IgD-negative memory B cell (primary cell): ENCODE measurements at regions not wholly inside any gene's neighbourhood (a gene's known extent, or its start where the extent isn't known, plus 50 kb on each side); places are given as distances from the start of the nearest gene placed in this dataset.
A peak's percentile ranks its signal among the peaks of the same experiment; 100 is the strongest.

Experiments used
- H3K27ac Mint-ChIP-seq, 3 donors: one replicate each; pipeline ENCODE4 v1.8.0; 2020 to 2022; ENCODE audit warnings: mild to moderate bottlenecking in 3 of 3, mixed read lengths in 3 of 3, moderate library complexity in 1 of 3
- H3K27me3 Mint-ChIP-seq: one replicate; pipeline ENCODE4 v1.8.0; 2021; ENCODE audit warnings: mixed read lengths
- H3K36me3 Mint-ChIP-seq: one replicate; pipeline ENCODE4 v1.8.0; 2020; ENCODE audit warnings: mild to moderate bottlenecking, mixed read lengths
- H3K4me1 Mint-ChIP-seq, 3 donors: one replicate each; pipeline ENCODE4 v1.8.0; 2020 to 2022; ENCODE audit warnings: mixed read lengths in 3 of 3, mild to moderate bottlenecking in 1 of 3
- H3K4me3 Mint-ChIP-seq, 4 donors: one replicate each; pipeline ENCODE4 v1.8.0; 2020 to 2022; ENCODE audit warnings: mild to moderate bottlenecking in 4 of 4, mixed read lengths in 4 of 4, moderate library complexity in 3 of 4
- H3K9me3 Mint-ChIP-seq, 3 donors: one replicate each; pipeline ENCODE4 v1.8.0; 2020 to 2021; ENCODE audit warnings: mixed read lengths in 3 of 3, mild to moderate bottlenecking in 1 of 3

- peaks cover 4 to 7% (median 5%) of the 10 kb centered on the region in 3 donors for H3K4me1 Mint-ChIP-seq
- no peak overlapping the region for H3K4me3 Mint-ChIP-seq
- no peak overlapping the region for H3K27ac Mint-ChIP-seq
- H3K27me3 Mint-ChIP-seq: peaks cover 2% of the 10 kb centered on the region
- H3K9me3 Mint-ChIP-seq: no peaks in the 10 kb centered on the region
- no peaks in the 10 kb centered on the region for H3K36me3 Mint-ChIP-seq
Measured at GRCh38 chrX:109856974-109857373, 123.9 kb upstream of the ACSL4 start.

GRCh38 chrX:109857584-109858228 lies 124.6 kb upstream of the ACSL4 start:
- Mint-ChIP-seq H3K27me3 (peaks cover 2% of the 10 kb centered on the region), H3K4me1 (peaks cover 4 to 7% (median 5%) of the 10 kb centered on the region in 3 donors), H3K36me3 (no peaks in the 10 kb centered on the region), H3K9me3 (no peaks in the 10 kb centered on the region), H3K27ac (no peak overlapping the region), H3K4me3 (no peak overlapping the region)

GRCh38 chrX:109858602-109859341 lies 125.7 kb upstream of the ACSL4 start:
- Mint-ChIP-seq H3K27me3 (peaks cover 2% of the 10 kb centered on the region), H3K4me1 (peaks cover 4 to 7% (median 5%) of the 10 kb centered on the region in 3 donors), H3K27ac (no peak overlapping the region), H3K4me3 (no peak overlapping the region), H3K9me3 (no peaks in the 10 kb centered on the region), H3K36me3 (no peaks in the 10 kb centered on the region)

- Mint-ChIP-seq H3K9me3 (no peaks in the 10 kb centered on the region), H3K4me3 (no peak overlapping the region)
Measured at GRCh38 chrX:109859651-109860050, 126.6 kb upstream of the ACSL4 start.

GRCh38 chrX:109862433-109862832 lies 129.4 kb upstream of the ACSL4 start:
- Mint-ChIP-seq H3K4me1 (no peaks in the 10 kb centered on the region), H3K9me3 (no peaks in the 10 kb centered on the region), H3K4me3 (no peak overlapping the region), H3K27me3 (peaks cover 4% of the 10 kb centered on the region), H3K27ac (no peak overlapping the region), H3K36me3 (no peaks in the 10 kb centered on the region)

More at GRCh38 chrX:109859651-109860050, 126.6 kb upstream of the ACSL4 start:
- H3K4me1 Mint-ChIP-seq: peaks cover 0 to 7% (median 4%) of the 10 kb centered on the region in 3 donors
- H3K27me3 Mint-ChIP-seq: peaks cover 2% of the 10 kb centered on the region
- no peaks in the 10 kb centered on the region for H3K36me3 Mint-ChIP-seq
- H3K27ac Mint-ChIP-seq: no peak overlapping the region

DNA sequence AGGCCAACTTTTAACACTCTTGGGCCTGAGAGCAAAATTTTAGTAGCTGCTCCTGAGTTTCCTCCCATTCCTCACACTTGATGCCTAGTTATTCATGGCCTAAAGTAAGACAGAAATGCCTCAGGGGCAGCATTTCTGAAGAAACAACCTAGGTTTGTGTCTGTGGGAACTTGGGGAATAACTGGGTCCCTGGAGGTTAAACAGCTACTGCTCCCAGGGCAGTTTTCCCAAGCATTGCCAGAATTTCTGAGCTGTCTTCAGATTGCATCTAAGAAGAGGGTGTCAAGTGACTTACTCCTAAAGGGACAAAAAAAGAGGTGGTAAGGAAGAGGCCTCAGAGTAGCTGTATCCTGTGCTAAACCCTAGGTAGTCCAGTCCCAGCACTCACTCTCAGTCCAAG lies 130.8 kb upstream of the ACSL4 start:
- Mint-ChIP-seq H3K27me3 (peaks cover 4% of the 10 kb centered on the region), H3K4me3 (no peak overlapping the region), H3K9me3 (no peaks in the 10 kb centered on the region), H3K27ac (peak overlapping the region in 1 of 3 donors; percentile 29), H3K4me1 (no peaks in the 10 kb centered on the region), H3K36me3 (no peaks in the 10 kb centered on the region)

GRCh38 chrX:109871121-109871888 lies 131.6 kb upstream of the TMEM164 start:
- no peaks in the 10 kb centered on the region for H3K9me3 Mint-ChIP-seq
- H3K36me3 Mint-ChIP-seq: no peaks in the 10 kb centered on the region
- no peak overlapping the region for H3K4me3 Mint-ChIP-seq
- H3K4me1 Mint-ChIP-seq: no peaks in the 10 kb centered on the region
- H3K27me3 Mint-ChIP-seq: no peaks in the 10 kb centered on the region
- no peak overlapping the region for H3K27ac Mint-ChIP-seq

- Mint-ChIP-seq H3K9me3 (no peaks in the 10 kb centered on the region), H3K27ac (no peak overlapping the region), H3K27me3 (no peaks in the 10 kb centered on the region), H3K4me1 (no peaks in the 10 kb centered on the region), H3K36me3 (no peaks in the 10 kb centered on the region), H3K4me3 (no peak overlapping the region)
Measured at GRCh38 chrX:109872021-109872732, 130.7 kb upstream of the TMEM164 start.

GRCh38 chrX:109873574-109873973 lies 129.3 kb upstream of the TMEM164 start:
- no peaks in the 10 kb centered on the region for H3K27me3 Mint-ChIP-seq
- no peak overlapping the region for H3K4me3 Mint-ChIP-seq
- no peaks in the 10 kb centered on the region for H3K36me3 Mint-ChIP-seq
- H3K4me1 Mint-ChIP-seq: no peaks in the 10 kb centered on the region
- H3K9me3 Mint-ChIP-seq: no peaks in the 10 kb centered on the region
- no peak overlapping the region for H3K27ac Mint-ChIP-seq

GRCh38 chrX:109873983-109874382 lies 128.9 kb upstream of the TMEM164 start:
- H3K4me3 Mint-ChIP-seq: no peak overlapping the region
- H3K27me3 Mint-ChIP-seq: no peaks in the 10 kb centered on the region
- H3K9me3 Mint-ChIP-seq: no peaks in the 10 kb centered on the region
- H3K4me1 Mint-ChIP-seq: no peaks in the 10 kb centered on the region
- no peak overlapping the region for H3K27ac Mint-ChIP-seq
- no peaks in the 10 kb centered on the region for H3K36me3 Mint-ChIP-seq

- no peaks in the 10 kb centered on the region for H3K27me3 Mint-ChIP-seq
Measured at GRCh38 chrX:109874548-109874947, 128.4 kb upstream of the TMEM164 start.

GRCh38 chrX:109875831-109876230 lies 127.1 kb upstream of the TMEM164 start:
- H3K4me3 Mint-ChIP-seq: no peak overlapping the region
- H3K9me3 Mint-ChIP-seq: no peaks in the 10 kb centered on the region
- no peak overlapping the region for H3K27ac Mint-ChIP-seq
- peaks cover 0 to 5% (median 4%) of the 10 kb centered on the region in 3 donors for H3K4me1 Mint-ChIP-seq
- no peaks in the 10 kb centered on the region for H3K27me3 Mint-ChIP-seq
- H3K36me3 Mint-ChIP-seq: no peaks in the 10 kb centered on the region

More at GRCh38 chrX:109874548-109874947, 128.4 kb upstream of the TMEM164 start:
- Mint-ChIP-seq H3K4me1 (no peaks in the 10 kb centered on the region), H3K36me3 (no peaks in the 10 kb centered on the region), H3K4me3 (no peak overlapping the region), H3K27ac (no peak overlapping the region), H3K9me3 (no peaks in the 10 kb centered on the region)

DNA sequence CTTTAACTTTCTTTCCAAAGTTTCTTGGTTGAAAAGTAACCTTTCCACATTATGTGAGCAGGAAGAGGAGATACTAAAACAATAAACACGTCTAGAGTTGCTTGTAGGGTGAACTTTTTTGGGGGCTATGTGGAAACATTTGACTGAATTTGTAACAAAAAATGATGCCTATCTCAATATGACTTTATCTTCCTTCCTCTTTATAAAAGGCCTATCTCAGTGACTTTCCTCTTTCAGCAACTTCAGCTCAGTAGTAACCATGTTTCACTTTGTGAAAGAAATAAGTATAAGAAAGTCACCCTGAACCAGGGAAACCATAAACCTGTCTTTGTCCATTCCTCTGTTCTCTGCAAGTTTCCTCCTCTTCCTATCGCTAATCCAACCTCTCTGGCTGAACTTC lies 124.7 kb upstream of the TMEM164 start:
- no peaks in the 10 kb centered on the region for H3K9me3 Mint-ChIP-seq
- peaks cover 0 to 5% (median 4%) of the 10 kb centered on the region in 3 donors for H3K4me1 Mint-ChIP-seq
- H3K27ac Mint-ChIP-seq: no peak overlapping the region
- H3K27me3 Mint-ChIP-seq: no peaks in the 10 kb centered on the region
- no peaks in the 10 kb centered on the region for H3K36me3 Mint-ChIP-seq
- no peak overlapping the region for H3K4me3 Mint-ChIP-seq

DNA sequence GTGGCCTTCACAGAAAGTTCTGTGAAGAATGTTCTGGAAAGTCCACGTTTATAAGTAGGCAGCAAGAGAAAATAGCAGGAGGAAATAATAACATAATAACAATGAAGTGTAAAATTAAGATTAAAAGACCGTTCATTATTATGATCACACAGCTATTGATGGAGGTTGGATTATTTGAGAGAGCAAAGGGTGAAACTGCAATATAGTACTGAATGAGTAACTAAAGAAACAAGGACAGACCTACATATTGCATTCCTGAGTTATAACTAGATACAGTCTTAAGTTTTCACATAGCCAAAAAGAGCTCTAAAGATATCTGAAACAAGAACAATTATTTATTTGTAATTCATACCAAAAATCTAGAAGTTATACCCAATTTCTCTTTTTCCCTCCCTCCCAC lies 122.9 kb upstream of the TMEM164 start:
- no peaks in the 10 kb centered on the region for H3K9me3 Mint-ChIP-seq
- H3K4me1 Mint-ChIP-seq: peaks cover 0 to 5% (median 4%) of the 10 kb centered on the region in 3 donors
- H3K36me3 Mint-ChIP-seq: no peaks in the 10 kb centered on the region
- H3K27me3 Mint-ChIP-seq: no peaks in the 10 kb centered on the region
- H3K4me3 Mint-ChIP-seq: no peak overlapping the region
- no peak overlapping the region for H3K27ac Mint-ChIP-seq

GRCh38 chrX:109880629-109881028 lies 122.3 kb upstream of the TMEM164 start:
- peaks cover 0 to 6% (median 5%) of the 10 kb centered on the region in 3 donors for H3K4me1 Mint-ChIP-seq
- peak overlapping the region in 1 of 3 donors; percentile 1 for H3K27ac Mint-ChIP-seq
- H3K4me3 Mint-ChIP-seq: no peak overlapping the region
- no peaks in the 10 kb centered on the region for H3K27me3 Mint-ChIP-seq
- H3K9me3 Mint-ChIP-seq: no peaks in the 10 kb centered on the region
- H3K36me3 Mint-ChIP-seq: no peaks in the 10 kb centered on the region
